ENCODE measurements at regions not wholly inside any gene's neighbourhood (a gene's known extent, or its start where the extent isn't known, plus 50 kb on each side); places are given as distances from the start of the nearest gene placed in this dataset.
"Not testable (repeated sequence)": the region's sequence is repeated elsewhere in the genome, so short reads cannot be mapped to it uniquely, and the experiment has no call there.

- DNase-seq: not testable (repeated sequence)
These were observed 1698.9 kb downstream of the GRIK2 start for GRCh38 chr6:103092414-103092813.

GRCh38 chr6:103085801-103086200, 1692.3 kb downstream of the GRIK2 start:
- DNase-seq: no peak

DNA sequence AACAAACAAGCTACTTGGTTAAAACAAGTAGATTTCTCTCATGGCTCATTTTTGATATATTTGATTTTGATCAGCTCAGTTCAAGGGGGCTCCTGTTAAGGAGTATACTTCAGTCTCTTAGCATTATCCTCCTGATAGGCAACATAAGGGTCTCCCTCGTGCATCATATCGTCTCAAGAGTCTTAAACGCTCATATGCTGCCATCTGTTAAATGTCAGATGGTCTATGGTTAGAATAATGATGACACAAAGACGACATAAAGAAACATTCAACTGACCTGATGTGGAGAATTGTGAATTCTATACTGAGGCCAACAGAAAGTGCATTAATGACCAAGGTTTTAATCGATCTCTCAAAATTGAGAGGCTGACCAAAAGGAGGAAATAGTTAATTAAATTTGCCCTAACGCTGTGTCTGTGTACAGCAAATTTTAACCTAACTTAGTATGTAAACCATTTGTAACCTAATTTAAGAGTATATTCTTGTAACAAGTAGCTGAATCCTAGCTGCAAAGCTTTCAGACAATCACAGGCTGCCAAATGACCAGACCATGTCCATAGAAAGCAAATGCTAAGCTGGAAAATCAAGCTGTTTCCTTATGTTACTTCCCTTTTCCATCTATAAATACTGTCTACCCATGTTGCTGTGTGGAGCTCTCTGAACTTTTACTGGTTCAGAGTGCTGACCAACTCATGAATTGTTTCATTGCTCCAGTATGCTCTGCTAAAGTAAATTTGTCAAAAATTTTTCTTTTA, 1688.5 kb downstream of the GRIK2 start:
- DNase-seq: no peak

GRCh38 chr6:103081126-103081525, 1687.6 kb downstream of the GRIK2 start:
- DNase-seq: no peak

GRCh38 chr6:103080497-103080896, 1687.0 kb downstream of the GRIK2 start:
- DNase-seq: no peak

DNA sequence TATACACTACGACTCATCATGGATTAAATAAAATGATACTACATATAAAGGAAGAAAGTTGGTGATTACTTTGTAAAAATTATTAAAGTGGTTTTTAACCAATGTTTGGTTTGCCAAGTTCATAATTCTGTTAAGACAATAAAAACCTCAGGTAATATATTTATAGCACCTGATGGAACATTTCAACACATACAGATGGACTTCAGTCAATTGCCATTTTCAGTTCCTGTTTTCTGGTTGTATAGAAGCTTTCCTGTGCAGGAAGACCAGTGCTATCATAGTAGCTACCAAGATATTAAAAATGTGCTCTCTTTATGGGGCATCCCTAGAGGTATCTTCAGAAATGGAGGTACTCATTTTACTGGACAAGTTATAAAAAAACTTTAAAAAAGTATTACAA, 1686.4 kb downstream of the GRIK2 start:
- no peak for DNase-seq

- DNase-seq: no peak
These were observed 1668.6 kb downstream of the GRIK2 start for GRCh38 chr6:103062136-103062535.

DNA sequence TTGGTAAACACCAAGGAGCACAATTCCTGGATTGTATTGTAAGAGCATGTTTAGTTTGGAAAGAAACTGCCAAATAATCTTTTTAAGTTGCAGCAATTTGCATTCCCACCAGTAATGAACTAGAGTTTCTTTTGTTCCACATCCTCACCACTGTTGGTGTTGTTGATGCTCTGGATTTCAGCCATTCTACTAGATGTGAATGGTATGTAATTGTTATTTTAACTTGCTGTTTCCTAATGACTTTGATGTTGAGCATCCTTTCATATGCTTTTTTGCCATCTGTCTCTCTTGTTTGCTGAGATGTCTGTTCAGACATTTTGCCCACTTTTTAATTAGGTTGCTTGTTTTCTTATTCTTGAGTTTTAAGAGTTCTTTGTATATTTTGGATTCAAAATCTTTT, 1654.1 kb downstream of the GRIK2 start:
- DNase-seq: no peak

- no peak for DNase-seq
These were observed 1648.8 kb downstream of the GRIK2 start for GRCh38 chr6:103042336-103042735.

DNA sequence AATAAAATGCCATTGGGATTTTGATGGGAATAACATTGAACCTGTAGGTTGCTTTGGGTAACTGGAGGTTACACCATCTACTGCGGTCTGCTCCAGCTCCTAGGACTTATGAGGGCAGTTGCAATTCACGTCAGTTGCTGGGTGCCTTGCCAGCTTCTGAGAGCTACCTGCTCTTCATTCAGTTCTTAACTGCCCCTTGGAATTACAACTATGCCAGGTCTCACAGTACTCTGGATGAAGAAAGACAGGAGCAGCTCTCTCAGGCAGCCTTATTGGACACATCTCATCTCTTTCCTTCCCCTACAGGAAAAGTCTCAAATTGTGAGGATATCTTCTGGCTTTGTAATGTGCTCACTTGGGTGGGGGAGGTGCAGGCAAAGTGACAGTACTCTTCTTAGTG, 1643.3 kb downstream of the GRIK2 start:
- no peak for DNase-seq

DNA sequence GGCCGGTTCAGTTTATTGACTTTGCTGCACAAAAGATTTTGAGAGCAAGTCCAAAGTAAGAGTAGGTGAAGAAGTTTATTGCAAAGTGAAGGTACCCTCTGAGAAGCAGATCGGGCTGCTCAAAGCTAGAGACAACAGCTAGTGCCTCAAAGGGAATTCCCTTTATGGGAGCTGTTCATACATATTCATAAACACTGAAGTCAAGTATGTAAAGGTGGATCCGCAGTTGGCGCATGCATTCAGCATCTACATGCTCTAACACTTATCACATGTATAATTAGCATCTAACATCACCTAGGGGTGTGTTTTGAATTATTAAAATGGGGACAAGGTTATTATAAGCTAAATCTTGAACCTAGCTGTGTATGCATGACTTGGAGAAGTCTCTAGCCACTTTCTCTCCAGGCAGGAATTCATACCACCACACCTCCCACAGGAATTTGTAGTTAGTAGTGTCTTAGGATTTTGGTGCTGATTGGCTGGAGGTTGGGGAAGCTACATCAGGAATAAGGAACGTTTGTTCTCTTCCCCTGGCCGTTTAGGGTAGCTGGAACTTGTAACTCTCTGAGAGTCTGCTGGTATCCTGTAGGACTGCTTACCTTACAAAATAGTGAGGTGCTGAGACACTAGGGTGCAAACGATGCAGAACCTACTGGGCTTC, 1633.9 kb downstream of the GRIK2 start:
- no peak for DNase-seq

DNA sequence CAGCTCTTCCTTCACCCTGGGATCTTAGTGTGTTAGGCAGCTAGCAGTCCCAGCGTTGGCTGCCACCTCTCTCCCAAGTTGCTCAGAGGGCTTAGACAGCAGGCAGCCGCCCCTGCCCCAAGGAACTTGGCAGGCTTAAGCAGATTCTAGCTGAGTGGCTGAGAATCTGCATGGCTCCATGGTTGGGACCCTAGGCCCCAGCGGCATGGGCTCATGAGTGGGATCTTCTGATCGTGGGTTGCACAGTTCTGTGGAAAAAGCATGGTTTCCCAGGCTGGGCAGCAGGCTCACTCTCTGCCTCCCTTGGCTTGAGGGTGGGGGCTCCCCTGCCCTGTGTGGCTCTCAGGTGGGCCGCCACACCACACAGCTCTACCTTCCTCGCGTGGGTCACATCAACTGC, 1624.9 kb downstream of the GRIK2 start:
- DNase-seq: no peak

DNA sequence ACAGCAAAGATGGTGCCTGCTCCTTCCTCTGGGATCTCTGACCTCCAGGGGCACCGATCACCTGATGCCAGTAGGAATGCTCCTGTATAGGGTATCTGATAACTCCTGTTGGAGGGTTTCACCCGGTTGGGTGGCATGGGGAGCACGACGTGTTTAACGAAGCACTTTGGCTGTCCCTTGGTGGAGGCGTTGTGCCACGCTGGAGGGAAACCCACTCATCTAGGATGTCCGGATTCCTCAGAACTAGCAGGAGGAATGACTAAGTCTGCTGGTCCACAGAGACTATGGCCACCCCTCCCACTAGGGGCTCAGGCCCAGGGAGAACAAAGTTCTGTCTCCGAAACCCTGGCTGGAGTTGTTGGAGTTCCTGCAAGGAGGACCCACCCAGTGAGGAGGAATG, 1624.4 kb downstream of the GRIK2 start:
- DNase-seq: no peak

GRCh38 chr6:103011605-103012004, 1618.1 kb downstream of the GRIK2 start:
- no peak for DNase-seq

- no peak for DNase-seq
These were observed 1608.8 kb downstream of the GRIK2 start for GRCh38 chr6:103002282-103002681.

- no peak for DNase-seq
These were observed 1608.2 kb downstream of the GRIK2 start for GRCh38 chr6:103001724-103002123.

- DNase-seq: no peak
These were observed 1607.2 kb downstream of the GRIK2 start for GRCh38 chr6:103000688-103001087.

DNA sequence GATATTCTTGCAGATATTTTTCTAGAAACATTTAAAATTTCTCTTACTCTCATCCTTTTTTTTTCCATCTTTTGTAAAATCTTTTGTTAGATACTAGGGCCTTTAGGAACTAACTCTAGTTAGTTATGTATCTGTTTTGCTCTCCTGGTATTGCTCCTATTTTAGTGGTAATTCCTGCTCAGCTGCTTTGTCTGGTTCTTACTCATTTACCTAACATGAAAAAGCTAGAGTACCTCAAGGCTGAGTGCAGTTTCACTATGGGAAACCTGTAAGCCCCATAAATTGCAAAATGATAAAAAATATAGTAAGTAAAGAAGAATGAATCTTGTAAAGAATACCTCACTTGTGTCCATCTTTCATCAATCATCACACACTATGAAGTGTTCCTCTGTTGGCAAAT, 1602.0 kb downstream of the GRIK2 start:
- DNase-seq: no peak

GRCh38 chr6:102994866-102995265, 1601.4 kb downstream of the GRIK2 start:
- DNase-seq: no peak

DNA sequence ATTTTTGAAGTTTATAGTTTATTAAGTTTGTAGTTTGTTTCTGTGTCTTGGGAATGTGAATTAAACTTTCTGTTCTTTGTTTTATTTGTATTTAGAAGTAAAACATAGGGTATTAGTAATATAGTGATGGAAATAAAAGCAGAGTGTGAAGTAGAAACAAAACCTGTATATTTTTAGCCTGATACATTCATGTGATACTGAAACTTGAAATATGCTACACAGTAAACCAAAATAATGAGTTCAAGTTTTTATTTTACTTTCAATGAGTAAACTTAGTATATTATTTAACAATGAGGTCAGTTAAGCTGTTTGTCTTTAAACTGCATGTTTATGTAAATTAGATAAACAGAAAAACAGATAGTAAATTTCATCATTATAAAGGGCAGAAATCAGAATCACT, 1592.6 kb downstream of the GRIK2 start:
- DNase-seq: no peak

DNA sequence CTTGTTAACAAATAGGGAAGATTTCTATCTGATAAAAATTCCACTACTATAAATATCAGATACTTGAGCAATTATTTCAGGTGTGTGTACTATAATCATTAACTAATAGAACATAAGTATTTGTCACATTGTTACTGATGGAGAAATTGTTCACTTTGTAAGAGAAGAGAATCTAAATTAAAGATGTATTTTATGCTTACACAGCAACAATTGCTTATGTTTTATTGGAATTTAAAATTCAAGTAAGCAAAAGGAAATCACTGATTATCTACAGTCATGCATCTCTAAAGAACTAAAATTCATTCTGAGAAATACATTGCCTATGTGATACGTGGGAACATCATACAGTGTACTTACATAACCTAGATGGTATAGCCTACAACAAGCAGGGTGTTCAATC, 1590.8 kb downstream of the GRIK2 start:
- DNase-seq: no peak

DNA sequence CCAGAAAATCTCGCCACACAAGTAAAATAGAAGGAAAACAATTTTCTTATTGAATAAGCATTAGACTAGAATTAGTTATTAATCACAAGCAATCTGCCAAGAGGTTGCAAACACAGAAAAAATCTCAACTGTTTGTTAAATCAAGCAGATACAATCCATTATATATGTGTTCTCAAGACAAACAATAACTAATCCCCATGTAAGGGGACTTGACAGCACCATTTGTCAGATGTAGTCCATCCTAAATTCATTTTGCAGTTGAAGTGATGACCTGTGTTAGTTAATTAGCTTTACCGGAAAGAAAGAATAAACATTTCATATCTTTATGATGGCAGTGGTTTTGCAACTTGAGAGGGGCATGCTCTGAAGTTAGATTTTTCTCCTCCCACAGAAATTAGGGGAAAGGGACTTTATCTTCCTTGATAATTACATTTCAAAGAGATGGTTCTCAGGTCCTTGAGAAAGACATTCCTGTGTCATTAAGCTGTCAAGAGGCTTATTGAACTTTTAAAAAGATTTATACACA, 1588.0 kb downstream of the GRIK2 start:
- no peak for DNase-seq

DNA sequence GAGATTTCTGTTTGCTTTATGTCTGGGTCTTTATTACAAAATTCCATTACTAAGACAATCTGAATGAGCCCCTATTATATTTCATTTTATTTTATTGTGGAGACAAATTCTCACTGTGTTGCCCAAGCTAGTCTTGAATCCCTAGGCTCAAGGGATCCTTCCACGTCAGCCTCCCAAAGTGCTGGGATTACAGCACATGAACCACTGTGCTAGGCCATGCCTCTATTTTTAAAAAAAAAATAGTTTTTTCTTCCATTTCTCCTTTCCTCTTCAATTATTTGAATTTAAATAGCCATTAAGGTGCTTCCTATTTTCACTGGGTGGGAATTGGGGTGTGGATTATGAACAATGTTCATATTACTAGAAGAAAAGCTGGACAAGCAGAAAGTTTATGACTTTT, 1587.4 kb downstream of the GRIK2 start:
- no peak for DNase-seq

Measured in anterior cingulate cortex (tissue), 58 donors.